Keratinocyte (primary cell): ENCODE measurements at regions not wholly inside any gene's neighbourhood (a gene's known extent, or its start where the extent isn't known, plus 50 kb on each side); places are given as distances from the start of the nearest gene placed in this dataset.

Experiments
- DNase-seq: peaks from one replicate; pipeline ENCODE4 v3.0.0-alpha.2; 2011; ENCODE audit warnings: low read depth, missing footprints, low spot score
- FAIRE-seq: peaks from 2 replicates; lab custom pipeline; 2011; peaks lifted over from hg19 to GRCh38; lab: Jason Lieb, UNC
- H2AFZ ChIP-seq: 2 replicates; pipeline ENCODE4 v1.6.0; 2012; ENCODE audit warnings: low read length, control low read depth, inconsistent platforms; ENCODE audit not compliant: control insufficient read depth
- H3K27ac ChIP-seq: 2 replicates; pipeline ENCODE4 v1.5.1; 2011; ENCODE audit warnings: low read length; ENCODE audit not compliant: control insufficient read depth, insufficient read depth
- H3K27me3 ChIP-seq: 3 replicates; pipeline ENCODE4 v1.6.0; 2011; ENCODE audit warnings: low read length; ENCODE audit not compliant: control insufficient read depth, insufficient read depth; ENCODE audit errors: extremely low read depth
- H3K36me3 ChIP-seq, 2 experiments: 2 replicates in 1 of 2; 3 replicates in 1 of 2; pipeline ENCODE4 v1.5.1; 2011; ENCODE audit warnings: low read length in 2 of 2, mild to moderate bottlenecking in 1 of 2; ENCODE audit not compliant: control insufficient read depth in 2 of 2, insufficient read depth in 2 of 2; ENCODE audit errors: extremely low read depth in 1 of 2
- H3K4me1 ChIP-seq: 3 replicates; pipeline ENCODE4 v1.5.1; 2011; ENCODE audit warnings: low read length; ENCODE audit not compliant: control insufficient read depth, insufficient read depth; ENCODE audit errors: extremely low read depth
- H3K4me2 ChIP-seq: 3 replicates; pipeline ENCODE4 v1.6.0; 2011; ENCODE audit warnings: low read depth, low read length; ENCODE audit not compliant: control insufficient read depth, insufficient read depth; ENCODE audit errors: extremely low read depth
- H3K4me3 ChIP-seq, 3 experiments: fragments of 200-600 bp in 1 of 3; sonication (generic) in 1 of 3; 2 replicates in 2 of 3; 3 replicates in 1 of 3; pipeline ENCODE4 v1.5.1; 2011 to 2016; ENCODE audit warnings: low read length in 3 of 3, mild to moderate bottlenecking in 3 of 3, control low read depth in 2 of 3, inconsistent platforms in 1 of 3, low read depth in 1 of 3, mixed read lengths in 1 of 3, mixed run types in 1 of 3, moderate library complexity in 1 of 3; ENCODE audit not compliant: control insufficient read depth in 2 of 3, insufficient read depth in 2 of 3; ENCODE audit errors: extremely low read depth in 1 of 3
- H3K79me2 ChIP-seq: 2 replicates; pipeline ENCODE4 v1.6.0; 2012; ENCODE audit warnings: low read length; ENCODE audit not compliant: control insufficient read depth, insufficient read depth
- H3K9ac ChIP-seq: 3 replicates; pipeline ENCODE4 v1.6.0; 2011; ENCODE audit warnings: low read length; ENCODE audit not compliant: control insufficient read depth, insufficient read depth; ENCODE audit errors: extremely low read depth
- H3K9me1 ChIP-seq: 3 replicates; pipeline ENCODE4 v1.6.0; 2011; ENCODE audit warnings: low read length; ENCODE audit not compliant: control insufficient read depth, insufficient read depth; ENCODE audit errors: extremely low read depth
- H3K9me3 ChIP-seq: 2 replicates; pipeline ENCODE4 v1.5.1; 2012; ENCODE audit warnings: low read depth, low read length; ENCODE audit not compliant: control insufficient read depth
- H4K20me1 ChIP-seq: 3 replicates; pipeline ENCODE4 v1.6.0; 2011; ENCODE audit warnings: low read length; ENCODE audit not compliant: control insufficient read depth, insufficient read depth; ENCODE audit errors: extremely low read depth
- CTCF ChIP-seq, 3 experiments: IDR thresholded peaks in 1 of 3; conservative IDR thresholded peaks in 1 of 3; optimal IDR thresholded peaks in 1 of 3; 2 replicates in 2 of 3; 3 replicates in 1 of 3; pipeline versions ENCODE3 to v1.5.1; 2011; ENCODE audit warnings: low read length in 3 of 3, mild to moderate bottlenecking in 3 of 3, moderate library complexity in 2 of 3, control low read depth in 1 of 3, inconsistent platforms in 1 of 3; ENCODE audit not compliant: insufficient read depth in 2 of 3; ENCODE audit errors: extremely low read depth in 1 of 3
- EZH2 ChIP-seq: IDR thresholded peaks from one replicate; pipeline ENCODE4 v1.6.1; 2012; ENCODE audit warnings: inconsistent platforms, mild to moderate bottlenecking, low read length, moderate library complexity
- dilution Hi-C: fragments of 300-500 bp; cut with MboI; formaldehyde crosslinking; loops from one replicate; pipeline ENCODE4 v1.7.0; 2020; ENCODE audit warnings: low sequenced_read_pairs; ENCODE audit not compliant: extremely low pct_ligation_motif_present

GRCh38 chr3:115292131-115292530 lies 145.0 kb upstream of the ZBTB20 start:
- H3K9me1 ChIP-seq: no peaks in the 10 kb centered on the region
- TF ChIP-seq EZH2: no peak
- DNase-seq: no peak
- dilution Hi-C loops: no loop called here
- H3K27me3 ChIP-seq: no peaks in the 10 kb centered on the region
- no peak overlapping the region for H3K4me3 ChIP-seq
- no peaks in the 10 kb centered on the region for H3K4me1 ChIP-seq
- H3K4me2 ChIP-seq: no peak overlapping the region
- no peaks in the 10 kb centered on the region for H3K9me3 ChIP-seq
- no peak for FAIRE-seq
- no peak overlapping the region for H3K27ac ChIP-seq
- H2AFZ ChIP-seq: no peak overlapping the region
- no peak overlapping the region for H3K9ac ChIP-seq
- no peaks in the 10 kb centered on the region for H4K20me1 ChIP-seq
- no peaks in the 10 kb centered on the region for H3K36me3 ChIP-seq
- no peaks in the 10 kb centered on the region for H3K79me2 ChIP-seq

- TF ChIP-seq EZH2 (no peak), CTCF (optimal IDR thresholded peaks at IDR 0.05 in 1 of 3, IDR thresholded peaks at IDR 0.05 in 1 of 3, conservative IDR thresholded peaks at IDR 0.05 in 1 of 3; ENCODE audit: extremely low read depth in 1 of 3, insufficient read depth in 2 of 3, low read length in 3 of 3) (no peak)
- dilution Hi-C loops: no loop called here
Observed at GRCh38 chr3:115292677-115293165, 145.6 kb upstream of the ZBTB20 start.

GRCh38 chr3:115293321-115293720 lies 146.2 kb upstream of the ZBTB20 start:
- Histone ChIP-seq H3K27me3 (no peaks in the 10 kb centered on the region), H3K36me3 (no peaks in the 10 kb centered on the region), H3K4me3 (no peak overlapping the region), H3K9ac (no peak overlapping the region), H3K27ac (no peak overlapping the region), H2AFZ (no peak overlapping the region), H3K4me2 (no peak overlapping the region), H3K9me3 (no peaks in the 10 kb centered on the region), H4K20me1 (no peaks in the 10 kb centered on the region), H3K4me1 (no peaks in the 10 kb centered on the region), H3K9me1 (no peaks in the 10 kb centered on the region), H3K79me2 (no peaks in the 10 kb centered on the region)
- TF ChIP-seq CTCF (optimal IDR thresholded peaks at IDR 0.05 in 1 of 3, IDR thresholded peaks at IDR 0.05 in 1 of 3, conservative IDR thresholded peaks at IDR 0.05 in 1 of 3; ENCODE audit: extremely low read depth in 1 of 3, insufficient read depth in 2 of 3, low read length in 3 of 3) (no peak), EZH2 (no peak)
- DNase-seq: no peak
- FAIRE-seq: no peak
- dilution Hi-C loops: no loop called here

More at GRCh38 chr3:115292677-115293165, 145.6 kb upstream of the ZBTB20 start:
- Histone ChIP-seq H3K36me3 (no peaks in the 10 kb centered on the region), H2AFZ (no peak overlapping the region), H3K4me2 (no peak overlapping the region), H3K27me3 (no peaks in the 10 kb centered on the region), H4K20me1 (no peaks in the 10 kb centered on the region), H3K4me1 (no peaks in the 10 kb centered on the region), H3K9me3 (no peaks in the 10 kb centered on the region), H3K9ac (no peak overlapping the region), H3K79me2 (no peaks in the 10 kb centered on the region), H3K27ac (no peak overlapping the region), H3K4me3 (no peak overlapping the region), H3K9me1 (no peaks in the 10 kb centered on the region)
- DNase-seq (no peak), FAIRE-seq (no peak)
